Hepatocyte (in vitro differentiated cells): ENCODE measurements at regions not wholly inside any gene's neighbourhood (a gene's known extent, or its start where the extent isn't known, plus 50 kb on each side); places are given as distances from the start of the nearest gene placed in this dataset.

Experiments used
- EZH2phosphoT487 ChIP-seq: fragments of 200-600 bp; sonication (generic); IDR thresholded peaks from one replicate; pipeline ENCODE4 v1.6.1; 2018; ENCODE audit warnings: antibody characterized with exemption, mild to moderate bottlenecking, low read depth, moderate library complexity; ENCODE audit not compliant: unreplicated experiment, severe bottlenecking
- TF ChIP-seq, protein P1 (sequence below): fragments of 200-600 bp; sonication (generic); IDR thresholded peaks from 2 replicates; pipeline ENCODE4 v1.5.1; 2016; ENCODE audit warnings: antibody characterized with exemption, mild to moderate bottlenecking; ENCODE audit not compliant: poor library complexity

DNA sequence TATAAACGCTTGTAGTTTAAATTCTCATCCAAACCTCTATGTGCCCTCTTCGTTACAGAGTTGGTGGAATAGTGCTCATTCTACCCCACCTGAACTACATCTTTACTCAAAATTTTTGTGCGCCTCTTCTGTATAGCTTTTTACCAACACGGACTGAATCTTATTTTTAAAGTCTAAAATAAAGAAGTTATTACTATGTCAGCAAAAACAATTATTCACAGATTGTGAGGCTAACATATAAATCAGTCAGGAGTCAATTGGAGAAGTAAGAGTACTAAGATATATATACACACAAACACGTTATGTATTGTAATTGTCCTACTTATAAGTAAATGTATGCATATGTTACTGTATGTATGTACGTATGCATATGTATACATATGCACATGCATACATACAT lies 274.9 kb upstream of the ADGRL4 start:
- TF ChIP-seq, protein P1, sequence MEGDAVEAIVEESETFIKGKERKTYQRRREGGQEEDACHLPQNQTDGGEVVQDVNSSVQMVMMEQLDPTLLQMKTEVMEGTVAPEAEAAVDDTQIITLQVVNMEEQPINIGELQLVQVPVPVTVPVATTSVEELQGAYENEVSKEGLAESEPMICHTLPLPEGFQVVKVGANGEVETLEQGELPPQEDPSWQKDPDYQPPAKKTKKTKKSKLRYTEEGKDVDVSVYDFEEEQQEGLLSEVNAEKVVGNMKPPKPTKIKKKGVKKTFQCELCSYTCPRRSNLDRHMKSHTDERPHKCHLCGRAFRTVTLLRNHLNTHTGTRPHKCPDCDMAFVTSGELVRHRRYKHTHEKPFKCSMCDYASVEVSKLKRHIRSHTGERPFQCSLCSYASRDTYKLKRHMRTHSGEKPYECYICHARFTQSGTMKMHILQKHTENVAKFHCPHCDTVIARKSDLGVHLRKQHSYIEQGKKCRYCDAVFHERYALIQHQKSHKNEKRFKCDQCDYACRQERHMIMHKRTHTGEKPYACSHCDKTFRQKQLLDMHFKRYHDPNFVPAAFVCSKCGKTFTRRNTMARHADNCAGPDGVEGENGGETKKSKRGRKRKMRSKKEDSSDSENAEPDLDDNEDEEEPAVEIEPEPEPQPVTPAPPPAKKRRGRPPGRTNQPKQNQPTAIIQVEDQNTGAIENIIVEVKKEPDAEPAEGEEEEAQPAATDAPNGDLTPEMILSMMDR: no peak
- no peak for TF ChIP-seq EZH2phosphoT487
